ENCODE measurements at regions not wholly inside any gene's neighbourhood (a gene's known extent, or its start where the extent isn't known, plus 50 kb on each side); places are given as distances from the start of the nearest gene placed in this dataset.

- TF ChIP-seq CTCF (conservative IDR thresholded peaks at IDR 0.05; ENCODE audit: low read length) (no peak), EZH2phosphoT487 (IDR thresholded peaks at IDR 0.05; ENCODE audit: borderline replicate concordance, low read depth, low read length) (no peak)
These were observed 277.2 kb upstream of the RBFOX1 start for GRCh38 chr16:7055443-7055842.
